ENCODE measurements at regions not wholly inside any gene's neighbourhood (a gene's known extent, or its start where the extent isn't known, plus 50 kb on each side); places are given as distances from the start of the nearest gene placed in this dataset.

GRCh38 chr2:71906357-71906973 is 241.2 kb downstream of the CYP26B1 start:
- no peak overlapping the region for H3K4me2 ChIP-seq (ENCODE audit: low read length)
- no peaks in the 10 kb centered on the region for H3F3A ChIP-seq (ENCODE audit: insufficient read depth, low read length, poor library complexity, severe bottlenecking)
- H3K36me3 ChIP-seq (ENCODE audit: insufficient read depth, low read length), result no peaks in the 10 kb centered on the region
- no peaks in the 10 kb centered on the region for H3K9me3 ChIP-seq (ENCODE audit: low read length)
- no peaks in the 10 kb centered on the region for H3K79me2 ChIP-seq (replicated peaks; ENCODE audit: insufficient read depth, low read length)
- H3K9me2 ChIP-seq (ENCODE audit: insufficient read depth, low read length), result no peaks in the 10 kb centered on the region
- H4K20me1 ChIP-seq (ENCODE audit: insufficient read depth), result no peaks in the 10 kb centered on the region
- H3K4me3 ChIP-seq (ENCODE audit: low read length), result no peak overlapping the region
- no peak overlapping the region for H2AFZ ChIP-seq (ENCODE audit: low read depth, low read length)
- no peak overlapping the region for H3K27ac ChIP-seq (ENCODE audit: low read length)
- H3K9ac ChIP-seq (ENCODE audit: low read length), result no peak overlapping the region
- TF ChIP-seq POLR2AphosphoS5 (IDR thresholded peaks at IDR 0.05), result no peak
- TF ChIP-seq EP300 (conservative IDR thresholded peaks at IDR 0.05; ENCODE audit: poor library complexity, severe bottlenecking), result no peak
- TF ChIP-seq SMC3 (conservative IDR thresholded peaks at IDR 0.05; ENCODE audit: poor library complexity), result no peak
- TF ChIP-seq EZH2 (IDR thresholded peaks at IDR 0.05; ENCODE audit: borderline replicate concordance, insufficient read depth, low read length, poor library complexity, severe bottlenecking), result no peak
- TF ChIP-seq RAD21 (conservative IDR thresholded peaks at IDR 0.05), result no peak
- TF ChIP-seq MXI1 (conservative IDR thresholded peaks at IDR 0.05; ENCODE audit: poor library complexity, severe bottlenecking), result no peak
- TF ChIP-seq, protein P1, sequence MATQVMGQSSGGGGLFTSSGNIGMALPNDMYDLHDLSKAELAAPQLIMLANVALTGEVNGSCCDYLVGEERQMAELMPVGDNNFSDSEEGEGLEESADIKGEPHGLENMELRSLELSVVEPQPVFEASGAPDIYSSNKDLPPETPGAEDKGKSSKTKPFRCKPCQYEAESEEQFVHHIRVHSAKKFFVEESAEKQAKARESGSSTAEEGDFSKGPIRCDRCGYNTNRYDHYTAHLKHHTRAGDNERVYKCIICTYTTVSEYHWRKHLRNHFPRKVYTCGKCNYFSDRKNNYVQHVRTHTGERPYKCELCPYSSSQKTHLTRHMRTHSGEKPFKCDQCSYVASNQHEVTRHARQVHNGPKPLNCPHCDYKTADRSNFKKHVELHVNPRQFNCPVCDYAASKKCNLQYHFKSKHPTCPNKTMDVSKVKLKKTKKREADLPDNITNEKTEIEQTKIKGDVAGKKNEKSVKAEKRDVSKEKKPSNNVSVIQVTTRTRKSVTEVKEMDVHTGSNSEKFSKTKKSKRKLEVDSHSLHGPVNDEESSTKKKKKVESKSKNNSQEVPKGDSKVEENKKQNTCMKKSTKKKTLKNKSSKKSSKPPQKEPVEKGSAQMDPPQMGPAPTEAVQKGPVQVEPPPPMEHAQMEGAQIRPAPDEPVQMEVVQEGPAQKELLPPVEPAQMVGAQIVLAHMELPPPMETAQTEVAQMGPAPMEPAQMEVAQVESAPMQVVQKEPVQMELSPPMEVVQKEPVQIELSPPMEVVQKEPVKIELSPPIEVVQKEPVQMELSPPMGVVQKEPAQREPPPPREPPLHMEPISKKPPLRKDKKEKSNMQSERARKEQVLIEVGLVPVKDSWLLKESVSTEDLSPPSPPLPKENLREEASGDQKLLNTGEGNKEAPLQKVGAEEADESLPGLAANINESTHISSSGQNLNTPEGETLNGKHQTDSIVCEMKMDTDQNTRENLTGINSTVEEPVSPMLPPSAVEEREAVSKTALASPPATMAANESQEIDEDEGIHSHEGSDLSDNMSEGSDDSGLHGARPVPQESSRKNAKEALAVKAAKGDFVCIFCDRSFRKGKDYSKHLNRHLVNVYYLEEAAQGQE (IDR thresholded peaks at IDR 0.05; ENCODE audit: borderline replicate concordance), result no peak
- TF ChIP-seq TAF1 (IDR thresholded peaks at IDR 0.05; ENCODE audit: low read depth), result no peak
- no peak for TF ChIP-seq CTCF (IDR thresholded peaks at IDR 0.05; ENCODE audit: poor library complexity, severe bottlenecking)
- H3K27me3 ChIP-seq (ENCODE audit: insufficient read depth, low read depth, low read length), result no peaks in the 10 kb centered on the region

DNA sequence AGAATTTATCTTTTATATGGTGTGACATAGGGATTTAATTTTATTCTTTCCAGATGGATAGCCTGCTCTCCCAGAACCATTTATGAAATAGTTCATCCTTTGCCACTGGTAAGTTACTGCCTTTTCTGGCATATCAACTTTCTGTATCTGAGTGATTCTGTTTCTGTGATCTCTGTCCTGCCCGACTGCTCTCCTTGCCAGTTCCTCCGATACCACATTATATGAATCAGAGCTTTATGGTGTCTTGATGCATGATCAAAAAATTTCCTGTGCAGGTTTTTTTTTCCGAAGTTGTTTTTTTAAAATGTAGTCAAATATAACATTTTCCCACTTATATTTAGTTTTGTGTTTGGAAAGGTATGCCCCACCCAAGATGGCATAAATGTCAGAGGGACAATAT is 242.5 kb downstream of the CYP26B1 start:
- no peaks in the 10 kb centered on the region for H3F3A ChIP-seq (ENCODE audit: insufficient read depth, low read length, poor library complexity, severe bottlenecking)
- no peaks in the 10 kb centered on the region for H3K36me3 ChIP-seq (ENCODE audit: insufficient read depth, low read length)
- H3K4me2 ChIP-seq (ENCODE audit: low read length), result no peak overlapping the region
- H3K9me2 ChIP-seq (ENCODE audit: insufficient read depth, low read length), result no peaks in the 10 kb centered on the region
- TF ChIP-seq RAD21 (conservative IDR thresholded peaks at IDR 0.05) (no peak), CTCF (IDR thresholded peaks at IDR 0.05; ENCODE audit: poor library complexity, severe bottlenecking) (no peak), EZH2 (IDR thresholded peaks at IDR 0.05; ENCODE audit: borderline replicate concordance, insufficient read depth, low read length, poor library complexity, severe bottlenecking) (no peak), MXI1 (conservative IDR thresholded peaks at IDR 0.05; ENCODE audit: poor library complexity, severe bottlenecking) (no peak), SMC3 (conservative IDR thresholded peaks at IDR 0.05; ENCODE audit: poor library complexity) (no peak), EP300 (conservative IDR thresholded peaks at IDR 0.05; ENCODE audit: poor library complexity, severe bottlenecking) (no peak), TAF1 (IDR thresholded peaks at IDR 0.05; ENCODE audit: low read depth) (no peak), POLR2AphosphoS5 (IDR thresholded peaks at IDR 0.05) (no peak)
- TF ChIP-seq, protein P1 (IDR thresholded peaks at IDR 0.05; ENCODE audit: borderline replicate concordance), result no peak
- H2AFZ ChIP-seq (ENCODE audit: low read depth, low read length), result no peak overlapping the region
- no peak overlapping the region for H3K4me3 ChIP-seq (ENCODE audit: low read length)
- H3K27me3 ChIP-seq (ENCODE audit: insufficient read depth, low read depth, low read length), result no peaks in the 10 kb centered on the region
- H3K9me3 ChIP-seq (ENCODE audit: low read length), result no peaks in the 10 kb centered on the region
- H3K27ac ChIP-seq (ENCODE audit: low read length), result no peak overlapping the region
- H3K9ac ChIP-seq (ENCODE audit: low read length), result no peak overlapping the region
- no peaks in the 10 kb centered on the region for H4K20me1 ChIP-seq (ENCODE audit: insufficient read depth)
- H3K79me2 ChIP-seq (replicated peaks; ENCODE audit: insufficient read depth, low read length), result no peaks in the 10 kb centered on the region

All from neural cell (in vitro differentiated cells).